ENCODE measurements at regions not wholly inside any gene's neighbourhood (a gene's known extent, or its start where the extent isn't known, plus 50 kb on each side); places are given as distances from the start of the nearest gene placed in this dataset.

DNA sequence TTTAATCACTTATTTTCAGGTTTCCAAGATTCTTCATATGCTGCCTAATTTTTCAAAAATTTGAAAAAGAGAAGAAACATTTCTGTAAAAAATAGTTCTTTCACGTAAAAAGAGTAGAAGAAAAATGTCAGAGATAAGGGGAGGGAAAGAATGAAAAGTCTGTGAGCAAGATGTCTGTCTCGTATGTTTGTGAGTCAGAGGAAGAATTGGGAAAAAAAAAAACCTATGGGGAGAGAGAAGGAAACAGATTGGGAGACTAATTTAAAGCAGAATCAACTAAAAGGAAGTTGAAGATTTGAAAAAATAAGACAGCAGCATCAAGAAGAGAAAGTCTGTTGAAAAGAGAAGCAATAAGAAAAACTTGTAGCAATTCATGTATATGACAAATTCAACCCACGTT lies 456.3 kb downstream of the HINT1 start:
- H3K27ac ChIP-seq (ENCODE audit: low read length): no peak overlapping the region

DNA sequence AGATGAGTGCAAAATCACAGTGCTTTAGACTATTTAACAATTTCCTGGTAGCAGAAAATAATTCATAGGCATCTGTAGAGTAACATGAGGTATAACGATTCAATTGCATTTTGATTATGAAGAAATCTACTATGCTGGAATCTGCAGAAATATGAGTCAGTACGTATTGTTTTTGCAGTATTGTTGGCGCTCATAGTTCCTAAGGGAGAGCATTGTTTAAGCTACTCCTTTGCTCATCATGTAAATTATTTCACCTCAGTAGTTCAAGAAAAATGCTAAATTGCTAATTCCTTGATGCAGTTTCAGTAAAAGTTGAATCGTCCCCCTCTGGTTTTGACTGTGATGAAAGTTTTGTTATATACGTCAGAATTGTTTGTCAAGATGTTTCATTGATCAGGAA lies 458.4 kb downstream of the HINT1 start:
- H3K9me3 ChIP-seq (ENCODE audit: insufficient read depth, low read depth, low read length): no peaks in the 10 kb centered on the region
- H3K4me3 ChIP-seq (ENCODE audit: low read length): no peak overlapping the region
- peaks cover 18% of the 10 kb centered on the region; the same call in 1 of the 2 replicates for H3K4me1 ChIP-seq (ENCODE audit: insufficient read depth, low read length)
- no peak overlapping the region for H3K9ac ChIP-seq (ENCODE audit: low read depth, low read length)
- H3K27ac ChIP-seq (ENCODE audit: low read length): no peak overlapping the region
- no peaks in the 10 kb centered on the region for H3K27me3 ChIP-seq (ENCODE audit: insufficient read depth, low read length)
- no peaks in the 10 kb centered on the region for H3K36me3 ChIP-seq (ENCODE audit: insufficient read depth, low read depth, low read length)

More for the DNA sequence above, 456.3 kb downstream of the HINT1 start:
- Histone ChIP-seq H3K9ac (ENCODE audit: low read depth, low read length) (no peak overlapping the region), H3K4me3 (ENCODE audit: low read length) (no peak overlapping the region), H3K27me3 (ENCODE audit: insufficient read depth, low read length) (no peaks in the 10 kb centered on the region), H3K9me3 (ENCODE audit: insufficient read depth, low read depth, low read length) (no peaks in the 10 kb centered on the region), H3K4me1 (ENCODE audit: insufficient read depth, low read length) (peaks cover 18% of the 10 kb centered on the region; the same call in 1 of the 2 replicates), H3K36me3 (ENCODE audit: insufficient read depth, low read depth, low read length) (no peaks in the 10 kb centered on the region)

DNA sequence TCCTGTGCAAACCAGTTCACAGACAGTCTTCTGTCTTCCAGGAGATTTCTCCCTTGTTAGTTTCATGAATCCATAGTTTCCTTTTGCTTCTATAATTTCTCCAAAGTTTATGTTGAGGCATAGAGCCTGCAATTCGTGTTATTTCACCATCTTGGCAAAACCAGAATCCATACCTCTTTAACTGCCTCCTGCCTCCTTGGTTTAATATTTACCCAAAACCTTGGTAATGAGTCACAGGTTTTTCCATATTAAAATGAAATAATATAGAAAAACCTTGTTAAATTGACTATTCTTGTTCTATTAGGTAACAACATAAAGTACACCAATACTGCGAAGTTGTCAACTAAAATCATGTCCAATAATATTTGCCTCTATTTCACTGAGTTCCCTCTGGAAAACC lies 459.7 kb downstream of the HINT1 start:
- Histone ChIP-seq H3K9ac (ENCODE audit: low read depth, low read length) (no peak overlapping the region), H3K4me1 (ENCODE audit: insufficient read depth, low read length) (peaks cover 18% of the 10 kb centered on the region; the same call in 1 of the 2 replicates), H3K27ac (ENCODE audit: low read length) (no peak overlapping the region), H3K9me3 (ENCODE audit: insufficient read depth, low read depth, low read length) (no peaks in the 10 kb centered on the region), H3K27me3 (ENCODE audit: insufficient read depth, low read length) (no peaks in the 10 kb centered on the region), H3K4me3 (ENCODE audit: low read length) (no peak overlapping the region), H3K36me3 (ENCODE audit: insufficient read depth, low read depth, low read length) (no peaks in the 10 kb centered on the region)

DNA sequence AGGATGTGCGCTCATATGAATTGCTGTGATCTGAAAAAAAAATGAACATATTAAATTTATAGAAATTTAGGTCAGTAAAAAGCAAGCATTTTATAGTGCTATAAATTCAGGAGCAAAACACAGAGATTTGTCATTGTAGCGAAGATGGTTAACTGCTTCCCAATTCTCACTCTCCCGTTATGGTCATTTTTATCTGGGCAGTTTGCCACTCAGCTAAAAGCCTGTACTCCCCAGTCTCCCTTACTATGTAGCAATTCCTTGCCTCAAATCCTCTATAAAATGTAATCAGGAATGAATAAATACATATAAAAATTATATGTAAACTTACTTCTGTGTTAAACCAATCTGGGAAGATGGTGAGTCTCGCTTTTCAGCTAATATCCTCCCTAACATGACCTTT lies 471.5 kb downstream of the HINT1 start:
- Histone ChIP-seq H3K4me3 (ENCODE audit: low read length) (no peak overlapping the region), H3K36me3 (ENCODE audit: insufficient read depth, low read depth, low read length) (no peaks in the 10 kb centered on the region), H3K9ac (ENCODE audit: low read depth, low read length) (no peak overlapping the region), H3K27ac (ENCODE audit: low read length) (no peak overlapping the region), H3K4me1 (ENCODE audit: insufficient read depth, low read length) (no peaks in the 10 kb centered on the region), H3K9me3 (ENCODE audit: insufficient read depth, low read depth, low read length) (no peaks in the 10 kb centered on the region), H3K27me3 (ENCODE audit: insufficient read depth, low read length) (no peaks in the 10 kb centered on the region)

DNA sequence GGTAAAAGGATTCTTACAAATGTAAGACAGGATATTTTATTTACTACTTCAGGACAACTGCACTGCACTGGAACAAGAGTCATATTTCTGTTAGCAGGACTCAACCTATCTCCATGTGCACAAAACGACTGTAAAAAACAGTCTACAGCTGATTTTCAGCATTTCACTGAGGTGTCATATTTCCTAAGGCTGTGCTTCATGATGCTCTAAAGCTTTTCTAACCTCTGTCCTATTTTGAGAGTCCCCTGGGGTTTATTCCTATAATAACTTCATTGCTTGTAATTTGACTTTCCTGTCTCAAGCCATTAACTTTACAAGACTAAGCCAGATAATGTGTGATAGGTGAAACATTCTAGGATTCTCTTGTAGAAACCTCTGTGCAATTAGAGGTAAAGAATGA lies 472.3 kb downstream of the HINT1 start:
- no peaks in the 10 kb centered on the region for H3K4me1 ChIP-seq (ENCODE audit: insufficient read depth, low read length)

DNA sequence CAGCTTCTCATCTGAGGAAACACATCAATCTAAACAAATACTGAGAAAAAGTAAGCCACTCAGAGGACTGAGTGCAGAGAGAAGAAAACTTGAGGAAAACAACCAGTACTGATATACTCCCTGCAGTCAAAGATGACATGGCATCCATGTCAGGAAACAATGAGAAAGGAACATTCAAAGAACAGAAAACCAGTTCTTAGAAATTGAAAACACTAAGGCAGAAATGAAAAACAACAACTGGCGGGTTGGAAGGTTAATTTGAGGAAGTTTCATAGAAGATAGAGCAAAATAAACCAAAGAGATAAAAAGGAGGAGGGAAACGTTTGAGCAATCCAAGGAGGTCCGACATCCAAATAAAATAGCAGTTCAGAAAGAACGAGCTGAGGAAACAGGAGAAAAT lies 475.2 kb downstream of the HINT1 start:
- no peaks in the 10 kb centered on the region for H3K36me3 ChIP-seq (ENCODE audit: insufficient read depth, low read depth, low read length)
- no peaks in the 10 kb centered on the region for H3K4me1 ChIP-seq (ENCODE audit: insufficient read depth, low read length)
- H3K9me3 ChIP-seq (ENCODE audit: insufficient read depth, low read depth, low read length): no peaks in the 10 kb centered on the region
- no peaks in the 10 kb centered on the region for H3K27me3 ChIP-seq (ENCODE audit: insufficient read depth, low read length)
- H3K27ac ChIP-seq (ENCODE audit: low read length): no peak overlapping the region
- H3K9ac ChIP-seq (ENCODE audit: low read depth, low read length): no peak overlapping the region
- no peak overlapping the region for H3K4me3 ChIP-seq (ENCODE audit: low read length)

More for the DNA sequence above, 472.3 kb downstream of the HINT1 start:
- Histone ChIP-seq H3K9ac (ENCODE audit: low read depth, low read length) (no peak overlapping the region), H3K9me3 (ENCODE audit: insufficient read depth, low read depth, low read length) (no peaks in the 10 kb centered on the region), H3K27me3 (ENCODE audit: insufficient read depth, low read length) (no peaks in the 10 kb centered on the region), H3K36me3 (ENCODE audit: insufficient read depth, low read depth, low read length) (no peaks in the 10 kb centered on the region), H3K27ac (ENCODE audit: low read length) (no peak overlapping the region), H3K4me3 (ENCODE audit: low read length) (no peak overlapping the region)

DNA sequence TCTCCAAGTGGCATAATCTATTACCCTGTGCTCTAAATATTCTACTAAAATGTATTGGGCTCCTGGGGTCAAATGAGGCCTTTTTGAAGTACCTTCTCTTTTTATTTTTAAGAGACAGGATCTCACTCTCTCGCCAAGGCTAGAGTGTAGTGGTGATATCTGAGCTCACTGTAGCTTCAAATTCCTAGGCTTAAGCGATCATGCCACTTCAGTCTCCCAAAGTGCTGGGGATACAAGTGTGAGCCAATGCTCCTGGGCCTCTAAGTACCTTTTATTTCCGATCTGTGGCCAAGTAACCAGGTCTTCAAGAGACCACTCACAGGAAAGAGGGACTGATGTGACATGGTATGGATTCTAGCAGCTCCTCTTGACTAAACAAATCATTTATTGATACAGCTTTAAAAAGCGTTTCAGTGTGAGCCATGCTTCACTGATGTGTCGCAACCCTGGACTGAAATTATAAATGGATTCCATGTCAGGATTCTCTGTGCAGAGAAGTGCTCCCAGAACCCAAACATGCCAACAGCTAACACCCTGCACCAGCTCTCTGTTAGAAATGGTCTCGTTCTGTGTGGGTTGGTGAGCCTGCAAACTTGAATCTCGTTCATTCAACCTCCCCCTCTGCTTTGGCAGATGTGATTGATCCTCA lies 477.8 kb downstream of the HINT1 start:
- Histone ChIP-seq H3K9ac (ENCODE audit: low read depth, low read length) (no peak overlapping the region), H3K27ac (ENCODE audit: low read length) (no peak overlapping the region), H3K4me1 (ENCODE audit: insufficient read depth, low read length) (no peaks in the 10 kb centered on the region), H3K36me3 (ENCODE audit: insufficient read depth, low read depth, low read length) (no peaks in the 10 kb centered on the region), H3K27me3 (ENCODE audit: insufficient read depth, low read length) (no peaks in the 10 kb centered on the region), H3K4me3 (ENCODE audit: low read length) (no peak overlapping the region), H3K9me3 (ENCODE audit: insufficient read depth, low read depth, low read length) (no peaks in the 10 kb centered on the region)

DNA sequence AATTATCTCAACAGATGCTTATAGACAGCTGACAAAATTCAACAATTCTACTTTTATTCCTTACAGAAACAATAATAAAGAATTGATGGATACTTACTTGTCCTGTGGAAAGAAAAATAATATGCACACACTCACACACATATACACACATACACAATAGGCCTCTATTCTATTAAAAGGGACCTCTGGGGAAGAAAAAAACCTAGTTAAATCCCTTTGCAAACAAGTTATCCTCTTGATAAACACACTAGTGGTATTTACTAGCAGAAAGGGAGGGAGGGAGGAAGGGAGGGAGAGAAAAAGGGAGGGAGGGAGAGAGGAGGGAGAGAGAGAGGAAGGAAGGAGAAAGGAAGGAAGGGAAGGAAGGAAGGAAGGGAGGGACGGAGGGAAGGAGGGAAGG lies 486.4 kb downstream of the HINT1 start:
- Histone ChIP-seq H3K36me3 (ENCODE audit: insufficient read depth, low read depth, low read length) (no peaks in the 10 kb centered on the region), H3K27ac (ENCODE audit: low read length) (no peak overlapping the region), H3K4me1 (ENCODE audit: insufficient read depth, low read length) (no peaks in the 10 kb centered on the region), H3K9ac (ENCODE audit: low read depth, low read length) (no peak overlapping the region), H3K9me3 (ENCODE audit: insufficient read depth, low read depth, low read length) (no peaks in the 10 kb centered on the region), H3K4me3 (ENCODE audit: low read length) (no peak overlapping the region), H3K27me3 (ENCODE audit: insufficient read depth, low read length) (no peaks in the 10 kb centered on the region)

DNA sequence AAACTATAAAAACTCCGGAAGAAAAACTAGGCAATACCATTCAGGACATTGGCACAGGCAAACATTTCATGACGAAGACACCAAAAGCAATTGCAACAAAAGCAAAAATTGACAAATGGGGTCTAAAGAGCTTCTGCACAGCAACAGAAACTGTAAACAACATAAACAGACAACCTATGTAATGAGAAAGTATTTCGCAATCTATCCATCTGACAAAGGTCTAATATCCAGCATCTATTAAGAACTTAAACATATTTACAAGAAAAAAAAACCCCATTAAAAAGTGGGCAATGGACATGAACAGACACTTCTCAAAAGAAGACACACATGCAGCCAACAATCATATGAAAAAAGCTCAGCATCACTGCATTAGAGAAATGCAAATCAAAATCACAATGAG lies 498.6 kb downstream of the HINT1 start:
- Histone ChIP-seq H3K27me3 (ENCODE audit: insufficient read depth, low read length) (no peaks in the 10 kb centered on the region), H3K27ac (ENCODE audit: low read length) (no peak overlapping the region), H3K36me3 (ENCODE audit: insufficient read depth, low read depth, low read length) (no peaks in the 10 kb centered on the region), H3K4me3 (ENCODE audit: low read length) (no peak overlapping the region), H3K4me1 (ENCODE audit: insufficient read depth, low read length) (no peaks in the 10 kb centered on the region), H3K9ac (ENCODE audit: low read depth, low read length) (no peak overlapping the region), H3K9me3 (ENCODE audit: insufficient read depth, low read depth, low read length) (no peaks in the 10 kb centered on the region)

DNA sequence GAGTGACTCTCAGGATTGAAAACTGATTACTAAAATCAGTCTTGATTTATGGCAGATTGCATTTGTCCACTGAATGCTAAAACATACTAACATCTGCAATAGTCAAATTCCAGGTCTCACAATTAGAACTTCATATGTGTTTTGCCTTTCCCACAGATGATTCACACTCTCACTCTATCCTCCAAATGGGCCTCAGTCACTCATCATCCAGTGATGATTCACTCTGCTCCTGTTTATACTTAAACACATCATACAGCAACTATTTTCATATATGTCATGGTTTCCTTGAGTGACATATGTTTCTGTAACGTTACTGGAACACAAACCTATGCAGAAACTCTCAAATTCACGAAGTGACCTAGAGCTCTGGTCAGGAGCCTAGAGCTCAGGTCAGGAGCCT lies 512.9 kb downstream of the HINT1 start:
- Histone ChIP-seq H3K4me1 (ENCODE audit: insufficient read depth, low read length) (peaks cover 8% of the 10 kb centered on the region; the same call in 1 of the 2 replicates), H3K27me3 (ENCODE audit: insufficient read depth, low read length) (no peaks in the 10 kb centered on the region), H3K9ac (ENCODE audit: low read depth, low read length) (no peak overlapping the region), H3K9me3 (ENCODE audit: insufficient read depth, low read depth, low read length) (no peaks in the 10 kb centered on the region), H3K36me3 (ENCODE audit: insufficient read depth, low read depth, low read length) (no peaks in the 10 kb centered on the region), H3K4me3 (ENCODE audit: low read length) (no peak overlapping the region), H3K27ac (ENCODE audit: low read length) (no peak overlapping the region)

DNA sequence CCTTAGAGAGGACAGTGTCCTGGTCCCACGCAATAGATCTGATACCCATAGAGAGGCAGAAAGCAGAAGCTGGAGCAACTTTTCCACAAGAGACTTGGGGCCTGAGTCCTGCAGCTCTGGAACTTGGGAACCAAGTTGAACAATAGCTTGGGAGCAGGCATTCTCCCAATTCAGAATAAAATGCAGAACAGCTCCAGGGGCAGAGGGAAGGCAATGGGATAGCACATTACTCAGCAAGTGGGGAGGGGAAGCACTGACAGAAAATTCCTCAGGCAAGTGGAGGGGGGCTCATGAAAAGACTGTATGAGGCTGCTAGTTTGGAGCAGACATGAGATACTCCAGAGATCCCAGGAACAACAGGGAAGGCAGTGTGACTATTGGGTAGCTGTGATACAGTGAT lies 513.6 kb downstream of the HINT1 start:
- H3K9me3 ChIP-seq (ENCODE audit: insufficient read depth, low read depth, low read length): no peaks in the 10 kb centered on the region
- H3K4me3 ChIP-seq (ENCODE audit: low read length): no peak overlapping the region
- H3K9ac ChIP-seq (ENCODE audit: low read depth, low read length): no peak overlapping the region
- no peak overlapping the region for H3K27ac ChIP-seq (ENCODE audit: low read length)
- peaks cover 8% of the 10 kb centered on the region; the same call in 1 of the 2 replicates for H3K4me1 ChIP-seq (ENCODE audit: insufficient read depth, low read length)
- H3K27me3 ChIP-seq (ENCODE audit: insufficient read depth, low read length): no peaks in the 10 kb centered on the region
- no peaks in the 10 kb centered on the region for H3K36me3 ChIP-seq (ENCODE audit: insufficient read depth, low read depth, low read length)

DNA sequence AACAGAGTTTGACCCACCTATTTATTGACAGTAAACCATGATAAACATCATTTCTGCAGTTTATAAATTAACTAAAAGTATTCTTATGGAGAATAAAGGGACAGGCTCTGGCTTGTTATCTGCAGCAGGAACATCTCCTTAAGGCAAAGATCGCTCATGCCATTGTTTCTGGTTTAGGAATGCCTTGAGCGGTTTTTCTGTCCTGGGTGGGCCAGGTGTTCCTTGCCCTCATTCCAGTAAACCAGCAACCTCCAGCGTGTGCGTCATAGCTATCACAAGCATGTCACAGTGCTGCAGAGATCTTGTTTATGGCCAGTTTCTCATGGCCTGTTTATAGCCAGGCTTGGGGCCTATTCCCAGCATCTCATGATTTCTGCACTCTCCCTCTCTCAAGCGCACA lies 521.7 kb downstream of the HINT1 start:
- H3K36me3 ChIP-seq (ENCODE audit: insufficient read depth, low read depth, low read length): no peaks in the 10 kb centered on the region
- no peak overlapping the region for H3K9ac ChIP-seq (ENCODE audit: low read depth, low read length)
- no peaks in the 10 kb centered on the region for H3K4me1 ChIP-seq (ENCODE audit: insufficient read depth, low read length)
- H3K27me3 ChIP-seq (ENCODE audit: insufficient read depth, low read length): no peaks in the 10 kb centered on the region
- no peak overlapping the region for H3K4me3 ChIP-seq (ENCODE audit: low read length)
- no peak overlapping the region for H3K27ac ChIP-seq (ENCODE audit: low read length)
- H3K9me3 ChIP-seq (ENCODE audit: insufficient read depth, low read depth, low read length): peaks cover 18% of the 10 kb centered on the region

Measured in iPS-20b (cell line).